MM.1S (cell line): ENCODE measurements at regions not wholly inside any gene's neighbourhood (a gene's known extent, or its start where the extent isn't known, plus 50 kb on each side); places are given as distances from the start of the nearest gene placed in this dataset.

ENCODE experiments used
- DNase-seq: peaks from one replicate; pipeline ENCODE4 v3.0.0-alpha.2; 2015
- H2AFZ ChIP-seq: fragments of 300-600 bp; sonication (generic); 2 replicates; pipeline ENCODE4 v1.6.0; 2016; ENCODE audit warnings: antibody characterized with exemption, low read length
- H3F3A ChIP-seq: fragments of 300-600 bp; sonication (generic); 2 replicates; pipeline ENCODE4 v1.6.1; 2016; ENCODE audit warnings: mild to moderate bottlenecking, antibody characterized with exemption, low read length, moderate library complexity, mixed read lengths; ENCODE audit not compliant: insufficient read depth
- H3K27ac ChIP-seq: fragments of 300-600 bp; sonication (generic); 2 replicates; pipeline ENCODE4 v1.5.1; 2016; ENCODE audit warnings: mild to moderate bottlenecking, low read length
- H3K27me3 ChIP-seq: fragments of 300-600 bp; sonication (generic); replicated peaks from 2 replicates; pipeline ENCODE4 v1.6.0; 2016; ENCODE audit warnings: low read length; ENCODE audit not compliant: insufficient read depth
- H3K36me3 ChIP-seq: fragments of 300-600 bp; sonication (generic); replicated peaks from 2 replicates; pipeline ENCODE4 v1.6.1; 2016; ENCODE audit warnings: mild to moderate bottlenecking, low read length, mixed read lengths; ENCODE audit not compliant: insufficient read depth
- H3K4me1 ChIP-seq: fragments of 300-600 bp; sonication (generic); 2 replicates; pipeline ENCODE4 v1.6.1; 2016; ENCODE audit warnings: low read length, mixed read lengths
- H3K4me2 ChIP-seq: fragments of 300-600 bp; sonication (generic); 2 replicates; pipeline ENCODE4 v1.6.0; 2016; ENCODE audit warnings: low read depth, low read length
- H3K4me3 ChIP-seq: fragments of 300-600 bp; sonication (generic); 2 replicates; pipeline ENCODE4 v1.5.1; 2016; ENCODE audit warnings: low read length, mixed read lengths
- H3K79me2 ChIP-seq: fragments of 300-600 bp; sonication (generic); 2 replicates; pipeline ENCODE4 v1.6.1; 2016; ENCODE audit warnings: mixed run types, low read length, mixed read lengths
- H3K9ac ChIP-seq: fragments of 300-600 bp; sonication (generic); 2 replicates; pipeline ENCODE4 v1.6.1; 2016; ENCODE audit warnings: low read length, mixed read lengths
- H3K9me2 ChIP-seq: fragments of 300-600 bp; sonication (generic); replicated peaks from 2 replicates; pipeline ENCODE4 v1.6.1; 2016; ENCODE audit warnings: mild to moderate bottlenecking, low read length, mixed read lengths; ENCODE audit not compliant: insufficient read depth
- H3K9me3 ChIP-seq: fragments of 300-600 bp; sonication (generic); replicated peaks from 2 replicates; pipeline ENCODE4 v1.6.1; 2016; ENCODE audit warnings: mild to moderate bottlenecking, low read length, mixed read lengths; ENCODE audit not compliant: insufficient read depth
- H4K20me1 ChIP-seq: fragments of 300-600 bp; sonication (generic); 2 replicates; pipeline ENCODE4 v1.6.1; 2016; ENCODE audit warnings: mild to moderate bottlenecking, low read length, moderate library complexity, mixed read lengths; ENCODE audit not compliant: insufficient read depth
- EZH2 ChIP-seq: fragments of 300-600 bp; sonication (generic); optimal IDR thresholded peaks from 2 replicates; pipeline ENCODE3; 2017; ENCODE audit warnings: low read depth, mild to moderate bottlenecking, antibody characterized with exemption, low read length, mixed read lengths
- EZH2phosphoT487 ChIP-seq: fragments of 300-600 bp; sonication (generic); IDR thresholded peaks from 2 replicates; pipeline ENCODE4 v1.6.1; 2018; ENCODE audit warnings: antibody characterized with exemption, low read length
- TF ChIP-seq, protein P1 (sequence below): fragments of 300-600 bp; sonication (generic); IDR thresholded peaks from 2 replicates; pipeline ENCODE4 v1.5.1; 2016; ENCODE audit warnings: antibody characterized with exemption, low read length, mixed read lengths

DNA sequence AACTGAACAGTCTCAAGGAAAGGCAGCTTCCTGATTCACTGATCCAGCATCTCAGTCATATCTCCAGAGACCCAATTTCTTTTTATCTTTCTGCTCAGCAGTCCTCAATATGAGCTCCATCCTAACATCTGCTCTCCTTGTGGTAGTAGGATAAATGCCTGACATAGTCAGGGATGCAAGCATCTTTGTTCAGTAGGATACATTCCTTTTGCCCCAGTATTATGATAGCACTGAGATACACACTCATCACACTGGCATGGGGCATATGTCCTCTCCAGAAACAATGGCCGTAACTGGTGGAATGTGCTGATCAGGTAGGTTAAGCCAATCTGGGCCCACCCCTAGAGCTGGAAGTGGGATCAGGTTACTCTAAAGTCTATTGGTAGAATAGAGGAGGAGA lies 207.2 kb downstream of the ETAA1 start:
- Histone ChIP-seq H3K79me2 (no peaks in the 10 kb centered on the region), H2AFZ (no peak overlapping the region), H3K36me3 (no peaks in the 10 kb centered on the region), H3K4me3 (no peak overlapping the region), H3K27ac (no peak overlapping the region), H4K20me1 (no peaks in the 10 kb centered on the region), H3K9ac (no peak overlapping the region), H3F3A (no peaks in the 10 kb centered on the region), H3K4me1 (no peaks in the 10 kb centered on the region), H3K27me3 (no peaks in the 10 kb centered on the region), H3K4me2 (no peak overlapping the region), H3K9me3 (no peaks in the 10 kb centered on the region), H3K9me2 (no peaks in the 10 kb centered on the region)
- TF ChIP-seq EZH2 (no peak), EZH2phosphoT487 (no peak)
- TF ChIP-seq, protein P1, sequence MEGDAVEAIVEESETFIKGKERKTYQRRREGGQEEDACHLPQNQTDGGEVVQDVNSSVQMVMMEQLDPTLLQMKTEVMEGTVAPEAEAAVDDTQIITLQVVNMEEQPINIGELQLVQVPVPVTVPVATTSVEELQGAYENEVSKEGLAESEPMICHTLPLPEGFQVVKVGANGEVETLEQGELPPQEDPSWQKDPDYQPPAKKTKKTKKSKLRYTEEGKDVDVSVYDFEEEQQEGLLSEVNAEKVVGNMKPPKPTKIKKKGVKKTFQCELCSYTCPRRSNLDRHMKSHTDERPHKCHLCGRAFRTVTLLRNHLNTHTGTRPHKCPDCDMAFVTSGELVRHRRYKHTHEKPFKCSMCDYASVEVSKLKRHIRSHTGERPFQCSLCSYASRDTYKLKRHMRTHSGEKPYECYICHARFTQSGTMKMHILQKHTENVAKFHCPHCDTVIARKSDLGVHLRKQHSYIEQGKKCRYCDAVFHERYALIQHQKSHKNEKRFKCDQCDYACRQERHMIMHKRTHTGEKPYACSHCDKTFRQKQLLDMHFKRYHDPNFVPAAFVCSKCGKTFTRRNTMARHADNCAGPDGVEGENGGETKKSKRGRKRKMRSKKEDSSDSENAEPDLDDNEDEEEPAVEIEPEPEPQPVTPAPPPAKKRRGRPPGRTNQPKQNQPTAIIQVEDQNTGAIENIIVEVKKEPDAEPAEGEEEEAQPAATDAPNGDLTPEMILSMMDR: no peak
- no peak for DNase-seq

DNA sequence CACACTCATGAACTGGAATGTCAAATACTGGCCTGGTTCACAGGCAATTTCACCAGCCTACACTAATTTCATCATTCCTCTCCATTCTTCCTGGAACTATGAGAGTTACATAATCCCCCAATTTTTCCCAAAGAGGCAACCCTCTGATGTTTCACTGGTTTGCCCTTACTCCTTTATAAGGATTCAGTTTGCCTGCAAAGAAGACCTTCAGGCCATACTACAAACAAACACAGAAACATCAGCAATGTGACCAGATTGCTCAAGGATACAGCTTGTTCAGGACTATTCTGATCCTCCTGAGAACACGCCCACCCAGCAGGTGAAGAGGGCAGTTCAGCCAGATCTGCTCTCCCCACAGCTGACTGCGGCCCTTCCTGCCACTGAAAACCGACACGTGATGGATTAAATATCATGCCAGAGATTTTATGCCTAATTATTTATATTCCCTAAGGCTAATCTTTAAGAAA lies 215.5 kb downstream of the ETAA1 start:
- H3K27me3 ChIP-seq: no peaks in the 10 kb centered on the region
- H3K4me1 ChIP-seq: peaks cover 5% of the 10 kb centered on the region; the same call in 1 of the 2 replicates
- H3F3A ChIP-seq: no peaks in the 10 kb centered on the region
- no peaks in the 10 kb centered on the region for H3K9me3 ChIP-seq
- H3K9ac ChIP-seq: no peak overlapping the region
- H3K4me2 ChIP-seq: no peak overlapping the region
- TF ChIP-seq EZH2phosphoT487 (no peak), EZH2 (no peak)
- TF ChIP-seq, protein P1: no peak
- no peak overlapping the region for H3K4me3 ChIP-seq
- no peak for DNase-seq
- no peaks in the 10 kb centered on the region for H3K79me2 ChIP-seq
- H3K27ac ChIP-seq: no peak overlapping the region
- H2AFZ ChIP-seq: no peak overlapping the region
- no peaks in the 10 kb centered on the region for H3K36me3 ChIP-seq
- H4K20me1 ChIP-seq: no peaks in the 10 kb centered on the region
- H3K9me2 ChIP-seq: no peaks in the 10 kb centered on the region

DNA sequence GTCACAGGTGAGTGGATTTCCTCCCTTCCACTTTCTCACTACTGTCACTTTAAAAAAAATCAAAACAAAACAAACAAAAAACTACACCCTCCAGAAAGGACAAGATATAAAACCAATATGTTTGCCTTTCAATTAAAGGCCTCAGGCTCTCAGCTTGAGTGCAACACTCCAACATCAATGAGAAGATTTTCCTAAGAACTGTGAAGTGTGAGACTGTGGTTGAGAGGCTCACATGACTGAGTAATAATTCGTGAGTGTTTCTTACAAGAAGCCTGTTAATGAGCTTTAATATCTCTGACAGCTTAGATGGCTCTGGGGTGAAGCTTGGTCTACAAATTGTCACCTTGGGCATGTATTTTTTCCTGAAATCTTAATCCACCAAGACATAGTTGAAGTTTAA lies 216.1 kb downstream of the ETAA1 start:
- Histone ChIP-seq H3K4me2 (no peak overlapping the region), H3K9me3 (no peaks in the 10 kb centered on the region), H3K79me2 (no peaks in the 10 kb centered on the region), H4K20me1 (no peaks in the 10 kb centered on the region), H3K4me3 (no peak overlapping the region), H3K4me1 (peaks cover 5% of the 10 kb centered on the region; the same call in 1 of the 2 replicates), H3K27me3 (no peaks in the 10 kb centered on the region), H3K36me3 (no peaks in the 10 kb centered on the region), H3K9me2 (no peaks in the 10 kb centered on the region), H3K27ac (no peak overlapping the region), H2AFZ (no peak overlapping the region), H3K9ac (no peak overlapping the region), H3F3A (no peaks in the 10 kb centered on the region)
- TF ChIP-seq EZH2phosphoT487 (no peak), EZH2 (no peak)
- TF ChIP-seq, protein P1: no peak
- no peak for DNase-seq
